Ishikawa (cell line): ENCODE measurements at regions not wholly inside any gene's neighbourhood (a gene's known extent, or its start where the extent isn't known, plus 50 kb on each side); places are given as distances from the start of the nearest gene placed in this dataset.

Experiments used
- CEBPB ChIP-seq: IDR thresholded peaks from 2 replicates; pipeline ENCODE4 v1.6.1; 2012
- CREB1 ChIP-seq: IDR thresholded peaks from 2 replicates; pipeline ENCODE4 v1.6.1; 2012; ENCODE audit warnings: low read depth
- EGR1 ChIP-seq: IDR thresholded peaks from 2 replicates; pipeline ENCODE4 v1.6.1; 2012
- EP300 ChIP-seq: IDR thresholded peaks from 2 replicates; pipeline ENCODE4 v1.6.1; 2012; ENCODE audit warnings: borderline replicate concordance
- FOXM1 ChIP-seq: IDR thresholded peaks from 2 replicates; pipeline ENCODE4 v1.6.1; 2012; ENCODE audit warnings: low read depth, borderline replicate concordance
- MAX ChIP-seq: IDR thresholded peaks from 2 replicates; pipeline ENCODE4 v1.6.1; 2012
- NFIC ChIP-seq: IDR thresholded peaks from 2 replicates; pipeline ENCODE4 v1.6.1; 2012
- RAD21 ChIP-seq: IDR thresholded peaks from 2 replicates; pipeline ENCODE4 v1.6.1; 2012; ENCODE audit warnings: low read depth
- REST ChIP-seq: IDR thresholded peaks from 2 replicates; pipeline ENCODE4 v1.6.1; 2012; ENCODE audit warnings: low read depth, mild to moderate bottlenecking
- TAF1 ChIP-seq: IDR thresholded peaks from 2 replicates; pipeline ENCODE4 v1.6.1; 2012; ENCODE audit warnings: low read depth, mild to moderate bottlenecking
- TCF12 ChIP-seq: IDR thresholded peaks from 2 replicates; pipeline ENCODE4 v1.6.1; 2012; ENCODE audit warnings: low read depth
- TEAD4 ChIP-seq: IDR thresholded peaks from 2 replicates; pipeline ENCODE4 v1.6.1; 2012
- USF1 ChIP-seq: IDR thresholded peaks from 2 replicates; pipeline ENCODE4 v1.6.1; 2012
- YY1 ChIP-seq: IDR thresholded peaks from 2 replicates; pipeline ENCODE4 v1.6.1; 2012; ENCODE audit warnings: low read depth
- ZBTB7A ChIP-seq: IDR thresholded peaks from 2 replicates; pipeline ENCODE4 v1.6.1; 2012; ENCODE audit warnings: low read depth

- TF ChIP-seq NFIC = no peak
- TF ChIP-seq TAF1 = no peak
- TF ChIP-seq FOXM1 = no peak
- TF ChIP-seq TCF12 = no peak
- no peak for TF ChIP-seq RAD21
- no peak for TF ChIP-seq EP300
- TF ChIP-seq REST = no peak
- no peak for TF ChIP-seq USF1
- TF ChIP-seq ZBTB7A = no peak
- TF ChIP-seq YY1 = no peak
- no peak for TF ChIP-seq EGR1
- TF ChIP-seq TEAD4 = no peak
These were observed 102.6 kb downstream of the GLUL start for GRCh38 chr1:182288749-182289604.

- TF ChIP-seq YY1 (no peak), CEBPB (no peak), REST (no peak), CREB1 (no peak), ZBTB7A (no peak), EP300 (no peak), TEAD4 (no peak), MAX (no peak), RAD21 (no peak)
These were observed 104.8 kb downstream of the GLUL start for GRCh38 chr1:182286761-182287160.

- TF ChIP-seq REST = no peak
- TF ChIP-seq FOXM1 = no peak
- TF ChIP-seq EP300 = no peak
- no peak for TF ChIP-seq USF1
- TF ChIP-seq ZBTB7A = no peak
- TF ChIP-seq NFIC = no peak
These were observed 107.6 kb downstream of the GLUL start for GRCh38 chr1:182283746-182284544.

GRCh38 chr1:182281541-182281940 lies 110.0 kb downstream of the GLUL start:
- TF ChIP-seq RAD21 = no peak

GRCh38 chr1:182280504-182280900 lies 111.1 kb downstream of the GLUL start:
- TF ChIP-seq NFIC (no peak), ZBTB7A (no peak), CREB1 (no peak), CEBPB (no peak), YY1 (no peak), TEAD4 (no peak), MAX (no peak), TCF12 (no peak), USF1 (no peak), RAD21 (no peak), EGR1 (no peak), REST (no peak), EP300 (no peak), TAF1 (no peak), FOXM1 (no peak)
